Nephron (organoid): ENCODE measurements at regions not wholly inside any gene's neighbourhood (a gene's known extent, or its start where the extent isn't known, plus 50 kb on each side); places are given as distances from the start of the nearest gene placed in this dataset.
A peak's percentile ranks its signal among the peaks of the same experiment; 100 is the strongest.

ENCODE experiments used
- H3K27ac Mint-ChIP-seq, 3 experiments: 2 replicates each; pipeline ENCODE4 v1.8.0; 2020; ENCODE audit warnings: mixed read lengths in 3 of 3, mild to moderate bottlenecking in 2 of 3, moderate library complexity in 1 of 3
- H3K27me3 Mint-ChIP-seq: 2 replicates; pipeline ENCODE4 v1.8.0; 2021; ENCODE audit warnings: low read depth, mild to moderate bottlenecking, moderate library complexity, mixed read lengths
- H3K36me3 Mint-ChIP-seq: 2 replicates; pipeline ENCODE4 v1.8.0; 2020; ENCODE audit warnings: low read depth, mixed read lengths
- H3K4me1 Mint-ChIP-seq: 2 replicates; pipeline ENCODE4 v1.8.0; 2020; ENCODE audit warnings: mixed read lengths
- H3K4me3 Mint-ChIP-seq, 3 experiments: 2 replicates each; pipeline ENCODE4 v1.8.0; 2020; ENCODE audit warnings: mild to moderate bottlenecking in 3 of 3, mixed read lengths in 3 of 3, moderate library complexity in 2 of 3
- H3K9me3 Mint-ChIP-seq: 2 replicates; pipeline ENCODE4 v1.8.0; 2020; ENCODE audit warnings: mixed read lengths
- CTCF ChIP-seq, 3 experiments: fragments of 200-600 bp; sonication (generic); IDR thresholded peaks; one replicate each; pipeline ENCODE4 v1.5.0; 2021; ENCODE audit warnings: antibody characterized with exemption in 3 of 3; ENCODE audit not compliant: unreplicated experiment in 3 of 3

- H3K4me3 Mint-ChIP-seq, result no peak overlapping the region
- peaks cover 15% of the 10 kb centered on the region for H3K27me3 Mint-ChIP-seq
- no peak for TF ChIP-seq CTCF (IDR thresholded peaks at IDR 0.05; ENCODE audit: unreplicated experiment in 3 of 3)
- peaks cover 4% of the 10 kb centered on the region for H3K36me3 Mint-ChIP-seq
- peaks cover 11% of the 10 kb centered on the region for H3K9me3 Mint-ChIP-seq
- H3K27ac Mint-ChIP-seq, result no peak overlapping the region
- peaks cover 6% of the 10 kb centered on the region for H3K4me1 Mint-ChIP-seq
Observed at GRCh38 chr17:14840616-14841231, 424.4 kb downstream of the PMP22 start.

DNA sequence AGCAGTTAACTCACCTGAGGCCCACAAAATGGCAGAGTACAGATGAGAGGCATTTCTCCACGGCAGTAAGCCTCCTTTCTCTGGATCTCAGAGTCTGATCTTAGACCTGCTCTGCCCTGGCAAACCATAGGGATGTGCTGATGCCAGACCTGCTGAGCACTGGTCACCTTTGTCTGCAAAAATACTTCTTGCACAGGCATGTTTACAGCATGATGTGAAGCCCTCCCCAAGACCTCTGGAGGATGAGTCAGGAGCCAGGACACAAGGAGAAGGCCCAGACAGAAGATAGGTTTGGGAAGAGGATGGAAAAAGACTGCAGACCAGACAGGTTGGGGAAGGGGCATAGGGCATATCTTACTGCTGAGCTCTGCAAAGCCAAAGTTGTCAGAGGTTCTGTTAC is 426.6 kb downstream of the PMP22 start:
- H3K36me3 Mint-ChIP-seq, result peaks cover 6% of the 10 kb centered on the region
- no peak overlapping the region for H3K4me3 Mint-ChIP-seq
- H3K9me3 Mint-ChIP-seq, result peaks cover 12% of the 10 kb centered on the region
- no peak overlapping the region for H3K27ac Mint-ChIP-seq
- no peaks in the 10 kb centered on the region for H3K4me1 Mint-ChIP-seq
- TF ChIP-seq CTCF (IDR thresholded peaks at IDR 0.05; ENCODE audit: unreplicated experiment in 3 of 3), result no peak
- peaks cover 19% of the 10 kb centered on the region for H3K27me3 Mint-ChIP-seq

DNA sequence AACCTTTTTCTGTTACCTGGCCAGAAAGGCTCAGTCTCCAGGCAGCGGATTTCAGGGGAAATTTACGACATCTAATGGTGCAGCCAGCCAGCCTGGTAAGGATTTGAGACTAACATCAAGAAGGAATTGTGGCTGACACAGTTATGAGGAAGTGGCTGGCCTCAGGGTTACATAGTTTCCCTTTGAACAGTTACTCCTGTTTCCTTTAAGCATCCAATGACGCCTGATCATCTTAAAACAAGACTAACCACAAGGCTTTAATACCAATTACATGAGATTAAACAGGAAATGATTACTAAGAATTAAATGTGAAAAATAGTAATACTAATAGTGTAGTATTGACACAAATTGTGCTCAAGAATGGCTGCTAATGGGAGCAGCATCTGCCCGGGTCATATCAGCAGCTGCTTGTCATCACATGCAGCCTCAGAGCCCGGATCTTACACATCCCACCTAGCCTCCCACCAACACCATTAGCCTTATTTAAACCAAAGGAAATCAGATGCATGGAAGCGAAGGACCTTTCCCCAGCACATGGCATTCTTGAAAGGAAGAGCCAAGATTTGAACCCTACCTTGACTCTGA is 431.8 kb downstream of the PMP22 start:
- H3K36me3 Mint-ChIP-seq, result peaks cover 7% of the 10 kb centered on the region
- no peak overlapping the region for H3K4me3 Mint-ChIP-seq
- peaks cover 8% of the 10 kb centered on the region for H3K4me1 Mint-ChIP-seq
- H3K27me3 Mint-ChIP-seq, result peaks cover 22% of the 10 kb centered on the region
- TF ChIP-seq CTCF (IDR thresholded peaks at IDR 0.05; ENCODE audit: unreplicated experiment in 3 of 3), result no peak
- H3K27ac Mint-ChIP-seq, result peak overlapping the region in 2 of 3 experiments; percentile 50 to 70
- H3K9me3 Mint-ChIP-seq, result peaks cover 17% of the 10 kb centered on the region

DNA sequence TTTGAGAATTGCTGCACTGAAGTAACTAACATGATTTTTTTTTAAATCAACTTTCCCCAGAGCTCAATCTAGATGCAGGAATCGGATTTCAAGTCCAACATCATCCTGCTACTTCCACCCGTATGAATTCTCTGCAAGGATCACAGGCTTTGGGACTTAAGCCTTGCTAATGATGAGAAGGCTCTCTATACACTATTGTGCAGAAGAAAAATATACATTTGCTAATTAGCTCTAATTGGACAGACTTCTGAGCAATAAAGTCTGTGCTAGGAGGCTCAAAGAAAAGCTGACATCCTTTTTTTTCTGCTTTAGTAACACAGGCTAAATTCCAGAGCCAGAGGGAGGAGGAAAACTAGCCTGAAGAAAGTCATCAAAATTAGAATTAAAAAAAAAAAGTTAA is 433.6 kb downstream of the PMP22 start:
- Mint-ChIP-seq H3K36me3 (peaks cover 4% of the 10 kb centered on the region), H3K9me3 (peaks cover 11% of the 10 kb centered on the region), H3K4me3 (no peak overlapping the region), H3K4me1 (peaks cover 17% of the 10 kb centered on the region), H3K27me3 (peaks cover 18% of the 10 kb centered on the region), H3K27ac (peak overlapping the region in 1 of 3 experiments; percentile 52)
- no peak for TF ChIP-seq CTCF (IDR thresholded peaks at IDR 0.05; ENCODE audit: unreplicated experiment in 3 of 3)

GRCh38 chr17:14827396-14827919 is 437.7 kb downstream of the PMP22 start:
- Mint-ChIP-seq H3K4me1 (peaks cover 21% of the 10 kb centered on the region), H3K9me3 (peaks cover 16% of the 10 kb centered on the region), H3K4me3 (no peak overlapping the region), H3K27ac (peak overlapping the region in 2 of 3 experiments; percentile 13 to 32), H3K36me3 (peaks cover 9% of the 10 kb centered on the region), H3K27me3 (no peaks in the 10 kb centered on the region)
- TF ChIP-seq CTCF (IDR thresholded peaks at IDR 0.05; ENCODE audit: unreplicated experiment in 3 of 3), result no peak

GRCh38 chr17:14826358-14826757 is 438.8 kb downstream of the PMP22 start:
- Mint-ChIP-seq H3K27ac (no peak overlapping the region), H3K27me3 (no peaks in the 10 kb centered on the region)

More at GRCh38 chr17:14826358-14826757, 438.8 kb downstream of the PMP22 start:
- peaks cover 9% of the 10 kb centered on the region for H3K36me3 Mint-ChIP-seq
- no peak overlapping the region for H3K4me3 Mint-ChIP-seq
- peaks cover 16% of the 10 kb centered on the region for H3K9me3 Mint-ChIP-seq
- peaks cover 18% of the 10 kb centered on the region for H3K4me1 Mint-ChIP-seq
- no peak for TF ChIP-seq CTCF (IDR thresholded peaks at IDR 0.05; ENCODE audit: unreplicated experiment in 3 of 3)
